OCI-LY7 (cell line): ENCODE measurements at regions not wholly inside any gene's neighbourhood (a gene's known extent, or its start where the extent isn't known, plus 50 kb on each side); places are given as distances from the start of the nearest gene placed in this dataset.

Experiments
- EZH2phosphoT487 ChIP-seq: fragments of 200-600 bp; sonication (generic); IDR thresholded peaks from 2 replicates; pipeline ENCODE4 v1.6.1; 2018; ENCODE audit warnings: low read depth, borderline replicate concordance, mild to moderate bottlenecking, mixed run types, antibody characterized with exemption, low read length, moderate library complexity, mixed read lengths
- TF ChIP-seq, protein P1 (sequence below): fragments of 200-600 bp; sonication (generic); conservative IDR thresholded peaks from 2 replicates; pipeline ENCODE4 v1.5.1; 2014; ENCODE audit warnings: mild to moderate bottlenecking, antibody characterized with exemption, low read length, moderate library complexity, mixed read lengths

GRCh38 chr3:31065765-31066164 lies 171.3 kb upstream of the GADL1 start:
- TF ChIP-seq, protein P1, sequence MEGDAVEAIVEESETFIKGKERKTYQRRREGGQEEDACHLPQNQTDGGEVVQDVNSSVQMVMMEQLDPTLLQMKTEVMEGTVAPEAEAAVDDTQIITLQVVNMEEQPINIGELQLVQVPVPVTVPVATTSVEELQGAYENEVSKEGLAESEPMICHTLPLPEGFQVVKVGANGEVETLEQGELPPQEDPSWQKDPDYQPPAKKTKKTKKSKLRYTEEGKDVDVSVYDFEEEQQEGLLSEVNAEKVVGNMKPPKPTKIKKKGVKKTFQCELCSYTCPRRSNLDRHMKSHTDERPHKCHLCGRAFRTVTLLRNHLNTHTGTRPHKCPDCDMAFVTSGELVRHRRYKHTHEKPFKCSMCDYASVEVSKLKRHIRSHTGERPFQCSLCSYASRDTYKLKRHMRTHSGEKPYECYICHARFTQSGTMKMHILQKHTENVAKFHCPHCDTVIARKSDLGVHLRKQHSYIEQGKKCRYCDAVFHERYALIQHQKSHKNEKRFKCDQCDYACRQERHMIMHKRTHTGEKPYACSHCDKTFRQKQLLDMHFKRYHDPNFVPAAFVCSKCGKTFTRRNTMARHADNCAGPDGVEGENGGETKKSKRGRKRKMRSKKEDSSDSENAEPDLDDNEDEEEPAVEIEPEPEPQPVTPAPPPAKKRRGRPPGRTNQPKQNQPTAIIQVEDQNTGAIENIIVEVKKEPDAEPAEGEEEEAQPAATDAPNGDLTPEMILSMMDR: no peak
- no peak for TF ChIP-seq EZH2phosphoT487
